ENCODE measurements at regions not wholly inside any gene's neighbourhood (a gene's known extent, or its start where the extent isn't known, plus 50 kb on each side); places are given as distances from the start of the nearest gene placed in this dataset.

DNA sequence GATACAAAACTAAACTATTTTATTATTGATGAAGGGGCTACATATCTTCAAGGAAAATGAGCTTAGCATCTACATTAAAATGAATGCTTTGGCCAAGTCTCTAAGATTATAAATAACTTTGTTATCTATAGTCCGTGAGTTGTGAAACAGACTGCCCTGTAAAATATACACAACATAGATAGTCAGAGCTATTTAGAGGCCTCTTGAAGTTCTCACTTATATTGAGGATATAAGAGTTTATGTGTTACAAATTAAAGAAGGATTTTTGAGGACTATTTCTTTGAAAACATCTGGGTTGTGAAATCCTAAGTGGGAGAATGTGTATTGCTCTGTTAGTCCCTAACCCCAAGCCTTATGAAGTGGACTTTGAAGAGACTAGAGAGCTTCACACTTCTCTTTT, 292.0 kb upstream of the CDH2 start:
- Histone ChIP-seq H3K36me3 (no peaks in the 10 kb centered on the region), H3K4me3 (no peak overlapping the region), H3K4me1 (ENCODE audit: low read depth) (peaks cover 10% of the 10 kb centered on the region), H3K27me3 (no peaks in the 10 kb centered on the region), H3K27ac (no peak overlapping the region), H3K9me3 (ENCODE audit: low read depth) (no peaks in the 10 kb centered on the region)
- TF ChIP-seq, protein P1, sequence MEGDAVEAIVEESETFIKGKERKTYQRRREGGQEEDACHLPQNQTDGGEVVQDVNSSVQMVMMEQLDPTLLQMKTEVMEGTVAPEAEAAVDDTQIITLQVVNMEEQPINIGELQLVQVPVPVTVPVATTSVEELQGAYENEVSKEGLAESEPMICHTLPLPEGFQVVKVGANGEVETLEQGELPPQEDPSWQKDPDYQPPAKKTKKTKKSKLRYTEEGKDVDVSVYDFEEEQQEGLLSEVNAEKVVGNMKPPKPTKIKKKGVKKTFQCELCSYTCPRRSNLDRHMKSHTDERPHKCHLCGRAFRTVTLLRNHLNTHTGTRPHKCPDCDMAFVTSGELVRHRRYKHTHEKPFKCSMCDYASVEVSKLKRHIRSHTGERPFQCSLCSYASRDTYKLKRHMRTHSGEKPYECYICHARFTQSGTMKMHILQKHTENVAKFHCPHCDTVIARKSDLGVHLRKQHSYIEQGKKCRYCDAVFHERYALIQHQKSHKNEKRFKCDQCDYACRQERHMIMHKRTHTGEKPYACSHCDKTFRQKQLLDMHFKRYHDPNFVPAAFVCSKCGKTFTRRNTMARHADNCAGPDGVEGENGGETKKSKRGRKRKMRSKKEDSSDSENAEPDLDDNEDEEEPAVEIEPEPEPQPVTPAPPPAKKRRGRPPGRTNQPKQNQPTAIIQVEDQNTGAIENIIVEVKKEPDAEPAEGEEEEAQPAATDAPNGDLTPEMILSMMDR (IDR thresholded peaks at IDR 0.05; ENCODE audit: low read depth, low read length): no peak
- peak; percentile 1 to 57 for DNase-seq (ENCODE audit: low read depth in 1 of 2, low spot score in 1 of 2)

DNA sequence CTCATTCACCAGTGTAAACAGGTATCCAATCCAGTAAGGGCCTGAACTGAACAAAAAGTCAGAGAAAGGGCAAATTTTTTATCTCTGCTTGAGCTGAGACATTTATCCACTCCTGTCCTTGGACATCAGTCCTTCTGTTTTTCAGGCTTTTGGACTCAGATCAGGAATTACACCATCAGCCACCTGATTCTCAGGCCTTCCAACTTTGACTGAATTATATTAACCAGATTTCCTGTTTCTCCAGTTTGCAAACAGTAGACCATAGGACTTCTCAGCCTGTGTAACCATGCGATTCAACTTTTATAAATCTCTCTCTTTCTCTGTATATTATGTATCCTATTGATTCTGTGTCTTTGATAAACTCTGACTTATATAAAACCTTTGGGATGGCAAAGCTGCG, 289.3 kb upstream of the CDH2 start:
- no peaks in the 10 kb centered on the region for H3K36me3 ChIP-seq
- TF ChIP-seq, protein P1 (IDR thresholded peaks at IDR 0.05; ENCODE audit: low read depth, low read length): no peak

DNA sequence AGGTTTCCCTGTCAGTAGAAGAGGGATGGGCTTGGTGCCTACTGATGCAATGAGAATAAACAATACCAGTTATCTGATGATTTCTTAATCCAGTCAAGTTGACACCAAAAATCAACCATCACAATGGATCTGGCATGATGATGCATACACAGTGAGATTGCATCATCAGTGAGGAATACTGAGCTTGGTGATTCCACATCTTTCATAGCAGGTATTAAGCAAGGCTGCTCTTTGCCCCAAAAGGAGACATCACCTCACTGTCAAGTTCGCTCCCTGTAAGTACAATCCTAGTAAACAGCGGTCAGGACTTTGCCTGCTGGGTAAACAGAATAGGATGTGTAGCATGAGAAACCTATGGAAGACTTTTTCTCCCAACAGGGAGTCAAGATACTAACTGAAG, 282.7 kb upstream of the CDH2 start:
- peak in 1 of 2 donors; percentile 19 for DNase-seq (ENCODE audit: low read depth in 1 of 2, low spot score in 1 of 2)
- no peaks in the 10 kb centered on the region for H3K27me3 ChIP-seq
- no peak overlapping the region for H3K27ac ChIP-seq
- TF ChIP-seq, protein P1 (IDR thresholded peaks at IDR 0.05; ENCODE audit: low read depth, low read length): no peak
- H3K36me3 ChIP-seq: no peaks in the 10 kb centered on the region
- no peaks in the 10 kb centered on the region for H3K4me1 ChIP-seq (ENCODE audit: low read depth)
- H3K4me3 ChIP-seq: no peak overlapping the region
- H3K9me3 ChIP-seq (ENCODE audit: low read depth): no peaks in the 10 kb centered on the region

More for the DNA sequence above, 289.3 kb upstream of the CDH2 start:
- Histone ChIP-seq H3K27ac (no peak overlapping the region), H3K4me3 (no peak overlapping the region), H3K27me3 (no peaks in the 10 kb centered on the region), H3K4me1 (ENCODE audit: low read depth) (peaks cover 10% of the 10 kb centered on the region), H3K9me3 (ENCODE audit: low read depth) (no peaks in the 10 kb centered on the region)
- DNase-seq (ENCODE audit: low read depth in 1 of 2, low spot score in 1 of 2): peak in 1 of 2 donors; percentile 39

DNA sequence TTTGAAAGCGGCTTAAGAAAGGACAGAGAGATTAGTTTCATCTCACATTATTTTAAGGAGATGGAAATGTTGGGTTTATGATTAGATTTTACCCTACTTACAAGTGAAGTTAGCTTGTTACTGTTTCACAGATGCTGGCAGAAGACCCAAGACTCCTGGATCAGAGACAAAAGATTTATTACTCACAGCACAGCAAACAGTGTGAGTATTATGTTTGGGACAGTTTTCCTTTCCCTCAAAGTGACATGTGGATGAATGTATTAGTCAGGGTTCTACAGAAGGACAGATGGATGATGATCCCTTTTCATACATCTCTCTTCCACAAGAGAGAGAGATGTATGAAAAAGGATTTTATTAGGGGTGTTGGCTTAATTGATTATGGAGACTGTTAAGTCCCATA, 281.8 kb upstream of the CDH2 start:
- Histone ChIP-seq H3K9me3 (ENCODE audit: low read depth) (no peaks in the 10 kb centered on the region), H3K4me1 (ENCODE audit: low read depth) (no peaks in the 10 kb centered on the region), H3K36me3 (no peaks in the 10 kb centered on the region), H3K27me3 (no peaks in the 10 kb centered on the region), H3K27ac (no peak overlapping the region), H3K4me3 (no peak overlapping the region)
- DNase-seq (ENCODE audit: low read depth in 1 of 2, low spot score in 1 of 2): no peak
- TF ChIP-seq, protein P1 (IDR thresholded peaks at IDR 0.05; ENCODE audit: low read depth, low read length): no peak

DNA sequence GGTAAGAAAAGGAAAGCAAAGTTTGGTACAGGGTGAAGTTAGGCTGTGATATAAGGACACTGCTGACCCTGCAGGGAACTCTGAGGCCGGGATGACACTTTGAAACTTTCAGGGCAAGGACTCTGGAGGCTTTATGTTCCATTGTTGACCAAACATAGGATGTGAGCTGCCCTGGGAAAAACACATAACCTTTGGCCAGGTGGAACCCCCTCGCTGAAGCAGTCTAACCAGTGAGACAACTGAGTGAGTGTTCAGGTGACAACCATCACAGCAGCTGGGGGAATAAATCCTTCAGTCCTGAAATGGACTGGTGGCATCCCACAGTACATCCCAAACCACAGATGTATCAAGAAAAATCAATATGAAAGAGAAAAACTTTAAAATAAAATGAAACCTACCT, 280.9 kb upstream of the CDH2 start:
- no peaks in the 10 kb centered on the region for H3K36me3 ChIP-seq
- DNase-seq (ENCODE audit: low read depth in 1 of 2, low spot score in 1 of 2): no peak
- H3K9me3 ChIP-seq (ENCODE audit: low read depth): no peaks in the 10 kb centered on the region
- TF ChIP-seq, protein P1 (IDR thresholded peaks at IDR 0.05; ENCODE audit: low read depth, low read length): no peak
- H3K27me3 ChIP-seq: no peaks in the 10 kb centered on the region
- H3K27ac ChIP-seq: no peak overlapping the region
- H3K4me3 ChIP-seq: no peak overlapping the region
- no peaks in the 10 kb centered on the region for H3K4me1 ChIP-seq (ENCODE audit: low read depth)

DNA sequence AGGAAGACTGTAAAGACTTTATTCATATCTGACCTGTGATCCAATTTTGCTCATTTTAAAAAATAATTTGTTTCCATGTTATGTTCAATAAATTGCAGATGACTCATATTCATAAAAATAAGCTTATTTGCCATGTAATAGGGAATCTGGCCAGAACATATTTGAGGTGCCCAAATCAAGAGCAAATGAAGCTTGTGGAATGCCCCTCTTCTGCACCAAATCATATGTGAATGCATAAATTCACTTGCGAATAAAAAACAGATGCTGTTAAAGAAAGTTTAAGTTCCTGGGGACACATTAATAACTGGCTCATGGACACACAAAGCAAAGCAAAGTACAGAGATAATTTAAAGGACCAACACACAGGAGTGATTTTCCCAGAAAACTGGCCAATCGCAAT, 279.0 kb upstream of the CDH2 start:
- H3K27ac ChIP-seq: no peak overlapping the region
- no peaks in the 10 kb centered on the region for H3K4me1 ChIP-seq (ENCODE audit: low read depth)
- TF ChIP-seq, protein P1 (IDR thresholded peaks at IDR 0.05; ENCODE audit: low read depth, low read length): no peak

More for the DNA sequence above, 279.0 kb upstream of the CDH2 start:
- no peak for DNase-seq (ENCODE audit: low read depth in 1 of 2, low spot score in 1 of 2)
- no peaks in the 10 kb centered on the region for H3K27me3 ChIP-seq
- H3K9me3 ChIP-seq (ENCODE audit: low read depth): no peaks in the 10 kb centered on the region
- no peak overlapping the region for H3K4me3 ChIP-seq
- H3K36me3 ChIP-seq: no peaks in the 10 kb centered on the region
